ENCODE measurements at regions not wholly inside any gene's neighbourhood (a gene's known extent, or its start where the extent isn't known, plus 50 kb on each side); places are given as distances from the start of the nearest gene placed in this dataset.
"Not testable (repeated sequence)": the region's sequence is repeated elsewhere in the genome, so short reads cannot be mapped to it uniquely, and the experiment has no call there.

DNA sequence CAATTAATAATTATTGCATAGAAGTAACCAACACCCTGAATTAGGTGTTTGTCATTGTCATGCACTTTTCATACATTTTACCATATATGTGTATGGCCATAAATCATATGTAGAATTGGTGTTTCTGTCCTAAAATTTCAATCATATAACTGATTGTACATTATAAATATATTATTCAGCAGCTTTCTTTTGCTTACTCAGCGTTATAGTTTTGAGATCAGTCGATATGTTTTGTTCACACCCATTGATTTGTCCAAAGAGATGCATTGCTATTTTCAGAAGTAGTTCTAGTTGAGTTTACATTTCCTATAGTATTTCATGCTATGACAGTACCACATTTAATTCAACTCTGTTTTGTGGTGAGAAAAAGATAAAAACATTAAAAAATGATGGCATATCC lies 50.5 kb upstream of the PARP4 start:
- no peak overlapping the region for H3K27ac Mint-ChIP-seq (ENCODE audit: low read depth, unreplicated experiment)
- no peaks in the 10 kb centered on the region for H3K4me1 Mint-ChIP-seq (ENCODE audit: insufficient read depth, unreplicated experiment)
- no peaks in the 10 kb centered on the region for H3K9me3 Mint-ChIP-seq (ENCODE audit: unreplicated experiment)
- no peak overlapping the region for H3K4me3 Mint-ChIP-seq (ENCODE audit: unreplicated experiment)
- CTCF ChIA-PET = interaction anchor here (0.6 to 1.0 kb wide), 3 partner anchors 17 to 133 kb away, joined by 3 to 5 read pairs (median 3); no protein-coding TSS in a partner anchor
- POLR2A ChIA-PET = interaction anchor here (0.6 kb wide), 1 partner anchor 55 kb away, joined by 3 read pairs; no protein-coding TSS in a partner anchor
- H3K27me3 Mint-ChIP-seq (ENCODE audit: insufficient read depth, unreplicated experiment) = peaks cover 16% of the 10 kb centered on the region
- no peak for DNase-seq (ENCODE audit: unreplicated experiment)
- H3K36me3 Mint-ChIP-seq (ENCODE audit: insufficient read depth, unreplicated experiment) = peaks cover 4% of the 10 kb centered on the region
- intact Hi-C loops (cut with micrococcal nuclease) = no loop called here
- BruUV-seq (replicated peaks) = no TSS peak
- TF ChIP-seq, protein P1, sequence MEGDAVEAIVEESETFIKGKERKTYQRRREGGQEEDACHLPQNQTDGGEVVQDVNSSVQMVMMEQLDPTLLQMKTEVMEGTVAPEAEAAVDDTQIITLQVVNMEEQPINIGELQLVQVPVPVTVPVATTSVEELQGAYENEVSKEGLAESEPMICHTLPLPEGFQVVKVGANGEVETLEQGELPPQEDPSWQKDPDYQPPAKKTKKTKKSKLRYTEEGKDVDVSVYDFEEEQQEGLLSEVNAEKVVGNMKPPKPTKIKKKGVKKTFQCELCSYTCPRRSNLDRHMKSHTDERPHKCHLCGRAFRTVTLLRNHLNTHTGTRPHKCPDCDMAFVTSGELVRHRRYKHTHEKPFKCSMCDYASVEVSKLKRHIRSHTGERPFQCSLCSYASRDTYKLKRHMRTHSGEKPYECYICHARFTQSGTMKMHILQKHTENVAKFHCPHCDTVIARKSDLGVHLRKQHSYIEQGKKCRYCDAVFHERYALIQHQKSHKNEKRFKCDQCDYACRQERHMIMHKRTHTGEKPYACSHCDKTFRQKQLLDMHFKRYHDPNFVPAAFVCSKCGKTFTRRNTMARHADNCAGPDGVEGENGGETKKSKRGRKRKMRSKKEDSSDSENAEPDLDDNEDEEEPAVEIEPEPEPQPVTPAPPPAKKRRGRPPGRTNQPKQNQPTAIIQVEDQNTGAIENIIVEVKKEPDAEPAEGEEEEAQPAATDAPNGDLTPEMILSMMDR (IDR thresholded peaks at IDR 0.05; ENCODE audit: unreplicated experiment) = no peak

DNA sequence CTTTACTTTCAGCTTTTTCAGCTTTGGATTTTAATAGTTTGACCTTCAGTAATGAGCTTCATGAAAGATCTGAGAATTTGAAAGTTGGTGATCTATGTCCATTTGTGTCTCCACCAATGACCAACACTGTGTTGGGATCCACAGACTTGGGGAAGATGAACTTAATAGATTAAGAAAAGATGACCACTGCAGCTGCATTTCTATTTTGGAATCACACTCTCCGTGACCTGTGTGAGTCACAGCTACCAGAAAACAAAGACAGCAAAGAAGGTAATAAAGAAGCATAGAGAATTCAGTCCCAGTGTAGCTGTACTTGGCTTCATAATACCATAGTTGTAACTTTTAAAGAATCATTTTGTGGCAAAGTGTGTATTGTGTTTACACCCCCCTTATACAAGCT lies 51.4 kb upstream of the PARP4 start:
- H3K36me3 Mint-ChIP-seq (ENCODE audit: insufficient read depth, unreplicated experiment); BruUV-seq (replicated peaks); intact Hi-C loops (cut with micrococcal nuclease): not testable (repeated sequence)

DNA sequence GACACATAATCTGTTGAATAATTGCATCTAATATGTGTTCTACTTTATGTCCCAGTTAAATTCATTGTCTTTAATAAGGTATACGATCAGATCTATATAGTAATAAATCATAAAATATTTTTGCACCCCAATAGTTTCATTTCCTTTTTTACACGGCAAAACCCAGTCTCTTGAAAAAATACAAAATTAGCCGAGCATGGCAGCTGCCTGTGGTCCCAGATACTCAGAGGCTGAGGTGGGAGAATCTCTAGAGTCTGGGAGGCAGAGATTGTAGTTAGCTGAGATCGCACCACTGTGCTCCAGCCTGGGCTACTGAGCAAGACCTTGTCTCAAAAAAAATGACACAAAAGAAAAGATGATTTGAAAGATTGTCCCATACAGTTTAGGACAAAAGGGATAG lies 52.3 kb upstream of the PARP4 start:
- Mint-ChIP-seq H3K36me3 (ENCODE audit: insufficient read depth, unreplicated experiment) (peaks cover 4% of the 10 kb centered on the region), H3K4me1 (ENCODE audit: insufficient read depth, unreplicated experiment) (no peaks in the 10 kb centered on the region), H3K27ac (ENCODE audit: low read depth, unreplicated experiment) (no peak overlapping the region), H3K27me3 (ENCODE audit: insufficient read depth, unreplicated experiment) (no peaks in the 10 kb centered on the region), H3K9me3 (ENCODE audit: unreplicated experiment) (no peaks in the 10 kb centered on the region), H3K4me3 (ENCODE audit: unreplicated experiment) (no peak overlapping the region)
- ChIA-PET CTCF (no interaction called here), POLR2A (no interaction called here)
- BruUV-seq (replicated peaks) = no TSS peak
- intact Hi-C loops (cut with micrococcal nuclease) = no loop called here
- DNase-seq (ENCODE audit: unreplicated experiment) = no peak
- TF ChIP-seq, protein P1 (IDR thresholded peaks at IDR 0.05; ENCODE audit: unreplicated experiment) = no peak

More for the DNA sequence above, 51.4 kb upstream of the PARP4 start:
- H3K9me3 Mint-ChIP-seq (ENCODE audit: unreplicated experiment); H3K4me1 Mint-ChIP-seq (ENCODE audit: insufficient read depth, unreplicated experiment); H3K27me3 Mint-ChIP-seq (ENCODE audit: insufficient read depth, unreplicated experiment); H3K4me3 Mint-ChIP-seq (ENCODE audit: unreplicated experiment); DNase-seq (ENCODE audit: unreplicated experiment); H3K27ac Mint-ChIP-seq (ENCODE audit: low read depth, unreplicated experiment): not testable (repeated sequence)
- ChIA-PET POLR2A (interaction anchor here (0.6 kb wide), 1 partner anchor 50 kb away, joined by 3 read pairs; no protein-coding TSS in a partner anchor), CTCF (interaction anchor here (1.0 kb wide), 2 partner anchors 16 to 127 kb away, joined by 3 read pairs; no protein-coding TSS in a partner anchor)

DNA sequence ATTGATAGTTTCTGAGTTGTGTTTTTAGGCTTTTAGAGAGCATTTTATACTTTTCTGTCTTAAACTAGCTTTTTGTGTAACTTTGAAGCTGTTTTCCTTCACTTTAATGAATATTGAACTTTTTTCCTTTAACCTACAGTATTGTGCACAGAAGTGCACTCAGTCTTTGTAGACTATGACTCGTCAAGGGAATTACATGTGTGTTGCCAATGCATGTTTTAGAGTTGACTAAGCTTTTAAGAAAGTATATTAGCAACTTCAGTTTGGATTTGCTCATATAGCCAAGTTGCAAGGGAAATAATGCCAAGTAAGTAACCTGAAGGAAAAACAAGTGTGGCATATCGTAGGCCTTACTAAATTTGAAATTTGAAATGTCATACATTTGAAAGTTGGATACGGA lies 55.0 kb upstream of the PARP4 start:
- DNase-seq (ENCODE audit: unreplicated experiment); H3K4me1 Mint-ChIP-seq (ENCODE audit: insufficient read depth, unreplicated experiment); H3K27ac Mint-ChIP-seq (ENCODE audit: low read depth, unreplicated experiment); H3K27me3 Mint-ChIP-seq (ENCODE audit: insufficient read depth, unreplicated experiment); intact Hi-C loops (cut with micrococcal nuclease); H3K9me3 Mint-ChIP-seq (ENCODE audit: unreplicated experiment); H3K36me3 Mint-ChIP-seq (ENCODE audit: insufficient read depth, unreplicated experiment); H3K4me3 Mint-ChIP-seq (ENCODE audit: unreplicated experiment); BruUV-seq (replicated peaks): not testable (repeated sequence)
- CTCF ChIA-PET = interaction anchor here (0.6 to 1.1 kb wide), 4 partner anchors 103 to 427 kb away, joined by 3 to 5 read pairs (median 3); no protein-coding TSS in a partner anchor
- POLR2A ChIA-PET = interaction anchor here (0.7 to 1.1 kb wide), 3 partner anchors 56 to 931 kb away, joined by 3 to 4 read pairs (median 3); no protein-coding TSS in a partner anchor

DNA sequence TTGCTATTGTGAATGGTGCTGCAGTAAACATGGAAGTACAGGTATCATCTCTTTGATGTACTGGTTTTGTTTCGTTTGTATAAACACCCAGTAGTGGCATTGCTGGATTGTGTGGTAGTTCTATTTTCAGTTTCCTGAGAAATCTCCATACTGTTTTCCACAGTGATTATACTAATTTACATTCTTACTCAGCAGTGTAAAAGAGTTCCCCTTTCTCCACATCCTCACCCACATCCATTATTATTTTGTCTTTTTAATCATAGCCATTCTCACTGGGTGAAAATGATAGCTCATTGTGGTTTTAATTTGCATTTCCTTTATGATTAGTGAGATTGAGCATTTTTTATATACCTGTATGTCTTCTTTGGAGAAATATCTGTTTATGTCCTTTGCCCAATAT lies 62.3 kb upstream of the PARP4 start:
- H3K9me3 Mint-ChIP-seq (ENCODE audit: unreplicated experiment) = peaks cover 8% of the 10 kb centered on the region
- H3K4me1 Mint-ChIP-seq (ENCODE audit: insufficient read depth, unreplicated experiment) = no peaks in the 10 kb centered on the region
- ChIA-PET CTCF (interaction anchor here (0.6 to 1.7 kb wide), 4 partner anchors 97 to 420 kb away, joined by 3 to 6 read pairs (median 4); no protein-coding TSS in a partner anchor), POLR2A (no interaction called here)
- no peaks in the 10 kb centered on the region for H3K27me3 Mint-ChIP-seq (ENCODE audit: insufficient read depth, unreplicated experiment)
- H3K4me3 Mint-ChIP-seq (ENCODE audit: unreplicated experiment) = no peak overlapping the region
- DNase-seq (ENCODE audit: unreplicated experiment) = no peak
- no peaks in the 10 kb centered on the region for H3K36me3 Mint-ChIP-seq (ENCODE audit: insufficient read depth, unreplicated experiment)
- TF ChIP-seq, protein P1 (IDR thresholded peaks at IDR 0.05; ENCODE audit: unreplicated experiment) = no peak
- no TSS peak for BruUV-seq (replicated peaks)
- no peak overlapping the region for H3K27ac Mint-ChIP-seq (ENCODE audit: low read depth, unreplicated experiment)
- intact Hi-C loops (cut with micrococcal nuclease) = no loop called here

All from MCF 10A (cell line).